ENCODE measurements at regions not wholly inside any gene's neighbourhood (a gene's known extent, or its start where the extent isn't known, plus 50 kb on each side); places are given as distances from the start of the nearest gene placed in this dataset.

DNA sequence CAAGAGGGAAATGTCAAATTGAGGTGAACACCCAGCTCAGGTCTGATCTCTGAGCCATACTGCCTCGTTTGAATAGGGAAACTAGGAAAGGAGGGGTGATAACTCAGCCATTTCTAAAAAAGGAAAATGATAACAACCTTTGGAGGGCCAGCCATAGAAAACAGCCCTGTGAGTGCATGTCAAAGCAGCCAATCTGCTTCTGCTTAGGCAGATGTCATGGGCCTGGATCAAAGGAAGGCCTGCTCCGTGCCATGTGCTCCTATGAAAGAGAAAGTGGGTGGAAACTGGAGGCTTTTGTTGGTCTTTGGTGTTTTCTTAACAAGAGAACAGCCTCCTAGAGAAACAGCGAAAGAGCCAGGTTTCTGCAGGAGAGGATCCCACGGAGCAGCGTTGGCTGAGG lies 428.0 kb downstream of the DHX35 start:
- no peaks in the 10 kb centered on the region for H3K9me3 Mint-ChIP-seq (ENCODE audit: unreplicated experiment)

DNA sequence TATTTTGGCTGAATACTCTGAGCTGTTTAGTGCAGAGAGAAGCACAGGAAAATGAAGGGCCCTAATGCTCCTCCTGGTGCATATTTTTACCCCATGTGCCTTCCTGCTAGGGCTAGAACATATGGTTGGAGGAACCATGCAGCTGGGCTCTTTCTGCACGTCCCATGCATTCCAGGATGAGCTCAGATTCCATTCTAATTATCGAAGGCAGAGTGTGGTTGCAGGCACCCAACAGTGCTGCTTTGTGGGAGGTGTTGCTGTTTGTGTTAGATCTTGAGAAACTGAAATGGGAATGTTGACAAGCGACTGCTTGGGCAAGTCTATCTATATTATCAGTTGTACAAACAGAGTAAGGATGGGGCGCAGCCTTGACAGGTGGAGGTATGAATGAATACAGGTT lies 419.5 kb downstream of the DHX35 start:
- TF ChIP-seq, protein P1, sequence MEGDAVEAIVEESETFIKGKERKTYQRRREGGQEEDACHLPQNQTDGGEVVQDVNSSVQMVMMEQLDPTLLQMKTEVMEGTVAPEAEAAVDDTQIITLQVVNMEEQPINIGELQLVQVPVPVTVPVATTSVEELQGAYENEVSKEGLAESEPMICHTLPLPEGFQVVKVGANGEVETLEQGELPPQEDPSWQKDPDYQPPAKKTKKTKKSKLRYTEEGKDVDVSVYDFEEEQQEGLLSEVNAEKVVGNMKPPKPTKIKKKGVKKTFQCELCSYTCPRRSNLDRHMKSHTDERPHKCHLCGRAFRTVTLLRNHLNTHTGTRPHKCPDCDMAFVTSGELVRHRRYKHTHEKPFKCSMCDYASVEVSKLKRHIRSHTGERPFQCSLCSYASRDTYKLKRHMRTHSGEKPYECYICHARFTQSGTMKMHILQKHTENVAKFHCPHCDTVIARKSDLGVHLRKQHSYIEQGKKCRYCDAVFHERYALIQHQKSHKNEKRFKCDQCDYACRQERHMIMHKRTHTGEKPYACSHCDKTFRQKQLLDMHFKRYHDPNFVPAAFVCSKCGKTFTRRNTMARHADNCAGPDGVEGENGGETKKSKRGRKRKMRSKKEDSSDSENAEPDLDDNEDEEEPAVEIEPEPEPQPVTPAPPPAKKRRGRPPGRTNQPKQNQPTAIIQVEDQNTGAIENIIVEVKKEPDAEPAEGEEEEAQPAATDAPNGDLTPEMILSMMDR (IDR thresholded peaks at IDR 0.05; ENCODE audit: partially characterized antibody, unreplicated experiment): no peak
- no peak for DNase-seq
- Mint-ChIP-seq H3K4me3 (ENCODE audit: unreplicated experiment) (no peak overlapping the region), H3K27me3 (ENCODE audit: unreplicated experiment) (peaks cover 2% of the 10 kb centered on the region), H3K9me3 (ENCODE audit: unreplicated experiment) (no peaks in the 10 kb centered on the region), H3K27ac (ENCODE audit: unreplicated experiment) (no peak overlapping the region), H3K36me3 (ENCODE audit: unreplicated experiment) (no peaks in the 10 kb centered on the region), H3K4me1 (ENCODE audit: low read depth, unreplicated experiment) (peaks cover 2% of the 10 kb centered on the region)

More for the DNA sequence above, 428.0 kb downstream of the DHX35 start:
- H3K27me3 Mint-ChIP-seq (ENCODE audit: unreplicated experiment): no peaks in the 10 kb centered on the region
- H3K4me1 Mint-ChIP-seq (ENCODE audit: low read depth, unreplicated experiment): no peaks in the 10 kb centered on the region
- H3K36me3 Mint-ChIP-seq (ENCODE audit: unreplicated experiment): peaks cover 1% of the 10 kb centered on the region
- TF ChIP-seq, protein P1 (IDR thresholded peaks at IDR 0.05; ENCODE audit: partially characterized antibody, unreplicated experiment): no peak
- H3K27ac Mint-ChIP-seq (ENCODE audit: unreplicated experiment): no peak overlapping the region
- H3K4me3 Mint-ChIP-seq (ENCODE audit: unreplicated experiment): no peak overlapping the region
- DNase-seq: no peak

DNA sequence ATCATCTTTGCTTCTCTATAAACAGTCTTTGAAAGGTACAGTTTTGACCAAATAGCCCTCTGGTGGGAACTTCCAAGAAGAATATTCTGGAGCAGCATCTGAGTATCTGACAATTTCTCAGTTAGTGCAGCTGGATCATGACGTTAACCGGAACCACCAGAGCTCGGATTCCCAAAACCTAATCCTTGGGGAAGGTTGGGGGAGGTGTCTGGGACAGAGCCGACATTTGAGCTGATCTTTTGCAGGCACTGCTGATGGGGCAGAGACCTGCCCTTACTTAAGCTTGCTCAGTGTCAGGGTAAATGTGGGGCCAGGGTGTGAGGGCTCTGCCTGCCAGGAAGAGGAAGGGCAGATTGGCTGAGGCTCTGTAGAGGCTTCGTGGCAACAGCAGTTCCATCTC lies 416.6 kb downstream of the DHX35 start:
- Mint-ChIP-seq H3K27me3 (ENCODE audit: unreplicated experiment) (peaks cover 2% of the 10 kb centered on the region), H3K36me3 (ENCODE audit: unreplicated experiment) (no peaks in the 10 kb centered on the region), H3K9me3 (ENCODE audit: unreplicated experiment) (no peaks in the 10 kb centered on the region), H3K27ac (ENCODE audit: unreplicated experiment) (no peak overlapping the region), H3K4me1 (ENCODE audit: low read depth, unreplicated experiment) (peaks cover 2% of the 10 kb centered on the region), H3K4me3 (ENCODE audit: unreplicated experiment) (no peak overlapping the region)
- TF ChIP-seq, protein P1 (IDR thresholded peaks at IDR 0.05; ENCODE audit: partially characterized antibody, unreplicated experiment): no peak
- DNase-seq: no peak

DNA sequence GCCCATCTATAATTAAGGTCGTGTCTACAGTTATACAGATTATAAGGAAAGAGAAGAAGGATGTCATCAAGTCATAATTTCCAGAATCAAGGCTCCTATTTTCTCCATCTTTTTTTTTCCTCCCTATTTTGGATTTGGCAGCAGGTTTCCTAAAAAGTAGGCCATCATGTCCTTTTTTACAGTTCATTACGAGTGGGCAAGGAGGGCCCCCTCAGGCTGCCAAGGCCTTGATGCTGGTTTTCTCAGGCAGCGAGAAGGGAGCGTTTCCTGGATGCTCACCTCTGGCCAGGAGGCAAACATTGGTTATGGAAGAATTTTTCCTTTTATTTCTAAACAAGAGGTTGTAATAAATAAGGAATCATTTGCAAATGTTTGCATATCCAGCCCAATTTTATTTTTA lies 414.6 kb downstream of the DHX35 start:
- no peak overlapping the region for H3K27ac Mint-ChIP-seq (ENCODE audit: unreplicated experiment)
- H3K4me3 Mint-ChIP-seq (ENCODE audit: unreplicated experiment): no peak overlapping the region
- H3K4me1 Mint-ChIP-seq (ENCODE audit: low read depth, unreplicated experiment): peaks cover 2% of the 10 kb centered on the region
- TF ChIP-seq, protein P1 (IDR thresholded peaks at IDR 0.05; ENCODE audit: partially characterized antibody, unreplicated experiment): no peak
- no peaks in the 10 kb centered on the region for H3K36me3 Mint-ChIP-seq (ENCODE audit: unreplicated experiment)
- peaks cover 2% of the 10 kb centered on the region for H3K27me3 Mint-ChIP-seq (ENCODE audit: unreplicated experiment)
- no peaks in the 10 kb centered on the region for H3K9me3 Mint-ChIP-seq (ENCODE audit: unreplicated experiment)
- no peak for DNase-seq

DNA sequence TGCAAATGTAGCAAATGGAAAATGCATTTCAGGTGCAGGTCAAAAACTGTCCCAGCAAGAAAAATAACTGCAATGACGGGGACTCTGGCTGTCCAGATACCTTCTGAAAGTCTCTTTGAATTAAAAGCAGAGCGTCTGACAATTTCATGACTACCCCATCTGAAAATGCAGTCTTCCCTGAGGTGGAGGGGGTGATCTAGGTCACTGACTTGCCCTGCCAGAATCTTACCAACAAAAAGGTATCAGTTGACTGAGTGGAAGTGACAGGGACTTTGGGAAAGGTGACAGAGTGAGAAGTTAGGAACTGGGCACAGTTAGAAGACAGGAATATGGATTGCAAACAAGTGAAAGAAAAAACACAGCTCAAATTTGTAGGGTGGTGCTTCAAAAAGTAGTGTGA lies 402.2 kb downstream of the DHX35 start:
- no peaks in the 10 kb centered on the region for H3K36me3 Mint-ChIP-seq (ENCODE audit: unreplicated experiment)
- H3K4me1 Mint-ChIP-seq (ENCODE audit: low read depth, unreplicated experiment): no peaks in the 10 kb centered on the region
- peaks cover 2% of the 10 kb centered on the region for H3K9me3 Mint-ChIP-seq (ENCODE audit: unreplicated experiment)
- peaks cover 2% of the 10 kb centered on the region for H3K27me3 Mint-ChIP-seq (ENCODE audit: unreplicated experiment)
- no peak for DNase-seq
- no peak overlapping the region for H3K4me3 Mint-ChIP-seq (ENCODE audit: unreplicated experiment)
- H3K27ac Mint-ChIP-seq (ENCODE audit: unreplicated experiment): no peak overlapping the region
- TF ChIP-seq, protein P1 (IDR thresholded peaks at IDR 0.05; ENCODE audit: partially characterized antibody, unreplicated experiment): no peak

Measured in glutamatergic neuron (in vitro differentiated cells).